GM21381 (cell line): ENCODE measurements at regions not wholly inside any gene's neighbourhood (a gene's known extent, or its start where the extent isn't known, plus 50 kb on each side); places are given as distances from the start of the nearest gene placed in this dataset.

ENCODE experiments used
- ATAC-seq: cut with Tn5 transposase; IDR thresholded peaks from one replicate; pipeline ENCODE4 v1.9.1; 2021; ENCODE audit warnings: mild to moderate bottlenecking, moderate library complexity; ENCODE audit not compliant: unreplicated experiment

GRCh38 chr10:4538016-4538415 lies 288.0 kb upstream of the AKR1E2 start:
- no peak for ATAC-seq

- no peak for ATAC-seq
These were observed 290.5 kb upstream of the AKR1E2 start for GRCh38 chr10:4535521-4535920.

GRCh38 chr10:4533621-4534020 lies 292.4 kb upstream of the AKR1E2 start:
- no peak for ATAC-seq

GRCh38 chr10:4532976-4533375 lies 293.0 kb upstream of the AKR1E2 start:
- ATAC-seq, result no peak

- no peak for ATAC-seq
These were observed 293.5 kb upstream of the AKR1E2 start for GRCh38 chr10:4532467-4532866.

- ATAC-seq, result no peak
These were observed 294.0 kb upstream of the AKR1E2 start for GRCh38 chr10:4532011-4532410.

GRCh38 chr10:4529266-4529665 lies 296.7 kb upstream of the AKR1E2 start:
- no peak for ATAC-seq

GRCh38 chr10:4527281-4527970 lies 298.6 kb upstream of the AKR1E2 start:
- no peak for ATAC-seq

- ATAC-seq, result no peak
These were observed 299.7 kb upstream of the AKR1E2 start for GRCh38 chr10:4526311-4526731.

- no peak for ATAC-seq
These were observed 300.9 kb upstream of the AKR1E2 start for GRCh38 chr10:4525103-4525502.

GRCh38 chr10:4522296-4523000 lies 303.6 kb upstream of the AKR1E2 start:
- ATAC-seq, result peak; percentile 83

GRCh38 chr10:4519658-4520402 lies 306.2 kb upstream of the AKR1E2 start:
- ATAC-seq, result no peak

GRCh38 chr10:4517746-4518145 lies 308.3 kb upstream of the AKR1E2 start:
- ATAC-seq, result no peak

GRCh38 chr10:4515721-4516120 lies 310.3 kb upstream of the AKR1E2 start:
- ATAC-seq, result no peak

GRCh38 chr10:4514445-4515108 lies 311.4 kb upstream of the AKR1E2 start:
- ATAC-seq, result peak; percentile 80

- ATAC-seq, result no peak
These were observed 313.3 kb upstream of the AKR1E2 start for GRCh38 chr10:4512671-4513240.

- ATAC-seq, result no peak
These were observed 313.8 kb upstream of the AKR1E2 start for GRCh38 chr10:4512196-4512595.

GRCh38 chr10:4511509-4511908 lies 314.5 kb upstream of the AKR1E2 start:
- ATAC-seq, result no peak

GRCh38 chr10:4509405-4509804 lies 316.6 kb upstream of the AKR1E2 start:
- no peak for ATAC-seq

- ATAC-seq, result no peak
These were observed 319.9 kb upstream of the AKR1E2 start for GRCh38 chr10:4506095-4506494.

- no peak for ATAC-seq
These were observed 321.5 kb upstream of the AKR1E2 start for GRCh38 chr10:4504550-4504949.
